GM12878 (cell line): ENCODE measurements at regions not wholly inside any gene's neighbourhood (a gene's known extent, or its start where the extent isn't known, plus 50 kb on each side); places are given as distances from the start of the nearest gene placed in this dataset.

Experiments
- BHLHE40 ChIP-seq, 2 experiments: fragments of 450-650 bp in 1 of 2; IDR thresholded peaks; 2 replicates each; pipeline ENCODE4 v1.6.1; 2011 to 2017; ENCODE audit warnings: low read depth in 2 of 2, borderline replicate concordance in 1 of 2, improper control_type of control experiment in 1 of 2, low read length in 1 of 2, mild to moderate bottlenecking in 1 of 2
- JUND ChIP-seq: IDR thresholded peaks from 2 replicates; pipeline ENCODE4 v1.6.1; 2012; ENCODE audit warnings: low read depth, mild to moderate bottlenecking, low read length, improper control_type of control experiment, moderate library complexity
- PAX8 ChIP-seq: fragments of 450-650 bp; IDR thresholded peaks from 2 replicates; pipeline ENCODE4 v1.6.1; 2017; ENCODE audit warnings: mild to moderate bottlenecking, moderate library complexity
- SMAD5 ChIP-seq: IDR thresholded peaks from 2 replicates; pipeline ENCODE4 v1.6.1; 2016; ENCODE audit warnings: antibody characterized with exemption, low read depth
- TCF12 ChIP-seq: IDR thresholded peaks from 2 replicates; pipeline ENCODE4 v1.6.1; 2011; ENCODE audit warnings: low read depth, mild to moderate bottlenecking, low read length
- YBX1 ChIP-seq: fragments of 450-650 bp; IDR thresholded peaks from 2 replicates; pipeline ENCODE4 v1.6.1; 2016; ENCODE audit warnings: antibody characterized with exemption
- ZBTB11 ChIP-seq: fragments of 450-650 bp; formaldehyde crosslinking; IDR thresholded peaks from 2 replicates; pipeline ENCODE4 v1.5.0; 2022; ENCODE audit warnings: mild to moderate bottlenecking, missing genetic modification characterization
- TF ChIP-seq, protein P1 (sequence below): fragments of 450-650 bp; IDR thresholded peaks from 2 replicates; pipeline ENCODE4 v1.6.1; 2014; ENCODE audit warnings: mild to moderate bottlenecking
- TF ChIP-seq, protein P2 (sequence below): fragments of 450-650 bp; IDR thresholded peaks from 2 replicates; pipeline ENCODE4 v1.6.1; 2017; ENCODE audit warnings: mild to moderate bottlenecking, moderate library complexity
- TF ChIP-seq, protein P3 (sequence below): fragments of 450-650 bp; IDR thresholded peaks from 2 replicates; pipeline ENCODE4 v1.6.1; 2018; ENCODE audit warnings: borderline replicate concordance, mild to moderate bottlenecking; ENCODE audit not compliant: partially characterized antibody

- TF ChIP-seq, protein P1, sequence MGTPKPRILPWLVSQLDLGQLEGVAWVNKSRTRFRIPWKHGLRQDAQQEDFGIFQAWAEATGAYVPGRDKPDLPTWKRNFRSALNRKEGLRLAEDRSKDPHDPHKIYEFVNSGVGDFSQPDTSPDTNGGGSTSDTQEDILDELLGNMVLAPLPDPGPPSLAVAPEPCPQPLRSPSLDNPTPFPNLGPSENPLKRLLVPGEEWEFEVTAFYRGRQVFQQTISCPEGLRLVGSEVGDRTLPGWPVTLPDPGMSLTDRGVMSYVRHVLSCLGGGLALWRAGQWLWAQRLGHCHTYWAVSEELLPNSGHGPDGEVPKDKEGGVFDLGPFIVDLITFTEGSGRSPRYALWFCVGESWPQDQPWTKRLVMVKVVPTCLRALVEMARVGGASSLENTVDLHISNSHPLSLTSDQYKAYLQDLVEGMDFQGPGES: no peak
- TF ChIP-seq YBX1 (no peak), PAX8 (no peak), JUND (no peak), SMAD5 (no peak), ZBTB11 (CRISPR knock-in tag) (no peak), TCF12 (no peak), BHLHE40 (IDR thresholded peaks at IDR 0.05; ENCODE audit: borderline replicate concordance in 1 of 2, low read depth in 2 of 2, low read length in 1 of 2) (no peak)
- TF ChIP-seq, protein P2, sequence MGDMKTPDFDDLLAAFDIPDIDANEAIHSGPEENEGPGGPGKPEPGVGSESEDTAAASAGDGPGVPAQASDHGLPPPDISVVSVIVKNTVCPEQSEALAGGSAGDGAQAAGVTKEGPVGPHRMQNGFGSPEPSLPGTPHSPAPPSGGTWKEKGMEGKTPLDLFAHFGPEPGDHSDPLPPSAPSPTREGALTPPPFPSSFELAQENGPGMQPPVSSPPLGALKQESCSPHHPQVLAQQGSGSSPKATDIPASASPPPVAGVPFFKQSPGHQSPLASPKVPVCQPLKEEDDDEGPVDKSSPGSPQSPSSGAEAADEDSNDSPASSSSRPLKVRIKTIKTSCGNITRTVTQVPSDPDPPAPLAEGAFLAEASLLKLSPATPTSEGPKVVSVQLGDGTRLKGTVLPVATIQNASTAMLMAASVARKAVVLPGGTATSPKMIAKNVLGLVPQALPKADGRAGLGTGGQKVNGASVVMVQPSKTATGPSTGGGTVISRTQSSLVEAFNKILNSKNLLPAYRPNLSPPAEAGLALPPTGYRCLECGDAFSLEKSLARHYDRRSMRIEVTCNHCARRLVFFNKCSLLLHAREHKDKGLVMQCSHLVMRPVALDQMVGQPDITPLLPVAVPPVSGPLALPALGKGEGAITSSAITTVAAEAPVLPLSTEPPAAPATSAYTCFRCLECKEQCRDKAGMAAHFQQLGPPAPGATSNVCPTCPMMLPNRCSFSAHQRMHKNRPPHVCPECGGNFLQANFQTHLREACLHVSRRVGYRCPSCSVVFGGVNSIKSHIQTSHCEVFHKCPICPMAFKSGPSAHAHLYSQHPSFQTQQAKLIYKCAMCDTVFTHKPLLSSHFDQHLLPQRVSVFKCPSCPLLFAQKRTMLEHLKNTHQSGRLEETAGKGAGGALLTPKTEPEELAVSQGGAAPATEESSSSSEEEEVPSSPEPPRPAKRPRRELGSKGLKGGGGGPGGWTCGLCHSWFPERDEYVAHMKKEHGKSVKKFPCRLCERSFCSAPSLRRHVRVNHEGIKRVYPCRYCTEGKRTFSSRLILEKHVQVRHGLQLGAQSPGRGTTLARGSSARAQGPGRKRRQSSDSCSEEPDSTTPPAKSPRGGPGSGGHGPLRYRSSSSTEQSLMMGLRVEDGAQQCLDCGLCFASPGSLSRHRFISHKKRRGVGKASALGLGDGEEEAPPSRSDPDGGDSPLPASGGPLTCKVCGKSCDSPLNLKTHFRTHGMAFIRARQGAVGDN: no peak
- TF ChIP-seq, protein P3, sequence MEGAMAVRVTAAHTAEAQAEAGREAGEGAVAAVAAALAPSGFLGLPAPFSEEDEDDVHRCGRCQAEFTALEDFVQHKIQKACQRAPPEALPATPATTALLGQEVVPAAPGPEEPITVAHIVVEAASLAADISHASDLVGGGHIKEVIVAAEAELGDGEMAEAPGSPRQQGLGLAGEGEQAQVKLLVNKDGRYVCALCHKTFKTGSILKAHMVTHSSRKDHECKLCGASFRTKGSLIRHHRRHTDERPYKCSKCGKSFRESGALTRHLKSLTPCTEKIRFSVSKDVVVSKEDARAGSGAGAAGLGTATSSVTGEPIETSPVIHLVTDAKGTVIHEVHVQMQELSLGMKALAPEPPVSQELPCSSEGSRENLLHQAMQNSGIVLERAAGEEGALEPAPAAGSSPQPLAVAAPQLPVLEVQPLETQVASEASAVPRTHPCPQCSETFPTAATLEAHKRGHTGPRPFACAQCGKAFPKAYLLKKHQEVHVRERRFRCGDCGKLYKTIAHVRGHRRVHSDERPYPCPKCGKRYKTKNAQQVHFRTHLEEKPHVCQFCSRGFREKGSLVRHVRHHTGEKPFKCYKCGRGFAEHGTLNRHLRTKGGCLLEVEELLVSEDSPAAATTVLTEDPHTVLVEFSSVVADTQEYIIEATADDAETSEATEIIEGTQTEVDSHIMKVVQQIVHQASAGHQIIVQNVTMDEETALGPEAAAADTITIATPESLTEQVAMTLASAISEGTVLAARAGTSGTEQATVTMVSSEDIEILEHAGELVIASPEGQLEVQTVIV: no peak
- TF ChIP-seq, all 136 proteins: peak for 0
These were observed 656.3 kb downstream of the TYW1 start (continued) for GRCh38 chr7:67652937-67653336.
